ENCODE measurements at regions not wholly inside any gene's neighbourhood (a gene's known extent, or its start where the extent isn't known, plus 50 kb on each side); places are given as distances from the start of the nearest gene placed in this dataset.

DNA sequence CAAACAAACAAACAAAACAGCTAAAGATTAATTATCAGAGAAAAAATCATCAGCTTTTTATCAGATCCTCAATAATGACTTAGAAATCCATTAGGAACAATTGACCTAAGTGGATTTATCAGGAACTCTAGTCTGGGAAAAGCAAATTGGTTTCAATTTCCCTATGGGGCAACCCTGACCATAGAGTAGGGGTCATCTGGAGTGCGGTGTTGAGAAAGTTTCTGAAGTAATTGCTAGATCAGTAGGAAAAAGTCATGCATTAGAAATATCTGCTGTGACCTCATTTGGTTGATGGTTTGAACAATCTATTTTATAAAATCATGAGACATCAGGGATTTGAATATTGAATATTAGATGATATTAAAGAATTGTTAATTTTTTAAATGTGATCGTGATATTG, 507.9 kb downstream of the TXNL1 start:
- TF ChIP-seq, protein P1, sequence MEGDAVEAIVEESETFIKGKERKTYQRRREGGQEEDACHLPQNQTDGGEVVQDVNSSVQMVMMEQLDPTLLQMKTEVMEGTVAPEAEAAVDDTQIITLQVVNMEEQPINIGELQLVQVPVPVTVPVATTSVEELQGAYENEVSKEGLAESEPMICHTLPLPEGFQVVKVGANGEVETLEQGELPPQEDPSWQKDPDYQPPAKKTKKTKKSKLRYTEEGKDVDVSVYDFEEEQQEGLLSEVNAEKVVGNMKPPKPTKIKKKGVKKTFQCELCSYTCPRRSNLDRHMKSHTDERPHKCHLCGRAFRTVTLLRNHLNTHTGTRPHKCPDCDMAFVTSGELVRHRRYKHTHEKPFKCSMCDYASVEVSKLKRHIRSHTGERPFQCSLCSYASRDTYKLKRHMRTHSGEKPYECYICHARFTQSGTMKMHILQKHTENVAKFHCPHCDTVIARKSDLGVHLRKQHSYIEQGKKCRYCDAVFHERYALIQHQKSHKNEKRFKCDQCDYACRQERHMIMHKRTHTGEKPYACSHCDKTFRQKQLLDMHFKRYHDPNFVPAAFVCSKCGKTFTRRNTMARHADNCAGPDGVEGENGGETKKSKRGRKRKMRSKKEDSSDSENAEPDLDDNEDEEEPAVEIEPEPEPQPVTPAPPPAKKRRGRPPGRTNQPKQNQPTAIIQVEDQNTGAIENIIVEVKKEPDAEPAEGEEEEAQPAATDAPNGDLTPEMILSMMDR (IDR thresholded peaks at IDR 0.05; ENCODE audit: low read depth, low read length, poor library complexity, severe bottlenecking) = no peak
- TF ChIP-seq EZH2phosphoT487 (IDR thresholded peaks at IDR 0.05; ENCODE audit: borderline replicate concordance, low read length) = no peak
